HG03108 (cell line): ENCODE measurements at regions not wholly inside any gene's neighbourhood (a gene's known extent, or its start where the extent isn't known, plus 50 kb on each side); places are given as distances from the start of the nearest gene placed in this dataset.
"Not testable (repeated sequence)": the region's sequence is repeated elsewhere in the genome, so short reads cannot be mapped to it uniquely, and the experiment has no call there.

Experiments used
- ATAC-seq: cut with Tn5 transposase; IDR thresholded peaks from one replicate; pipeline ENCODE4 v1.9.1; 2021; ENCODE audit warnings: moderate library complexity; ENCODE audit not compliant: unreplicated experiment

GRCh38 chr3:70518356-70518755 is 205.9 kb upstream of the MDFIC2 start:
- ATAC-seq: no peak

- ATAC-seq: no peak
Measured at GRCh38 chr3:70517124-70517890, 204.9 kb upstream of the MDFIC2 start.

- no peak for ATAC-seq
Measured at GRCh38 chr3:70516076-70516475, 203.6 kb upstream of the MDFIC2 start.

- ATAC-seq: no peak
Measured at GRCh38 chr3:70507486-70507885, 195.0 kb upstream of the MDFIC2 start.

- no peak for ATAC-seq
Measured at GRCh38 chr3:70506775-70507174, 194.3 kb upstream of the MDFIC2 start.

GRCh38 chr3:70501561-70501960 is 189.1 kb upstream of the MDFIC2 start:
- no peak for ATAC-seq

GRCh38 chr3:70488816-70489215 is 176.4 kb upstream of the MDFIC2 start:
- no peak for ATAC-seq

GRCh38 chr3:70488131-70488530 is 175.7 kb upstream of the MDFIC2 start:
- ATAC-seq: no peak

GRCh38 chr3:70486414-70487017 is 174.1 kb upstream of the MDFIC2 start:
- no peak for ATAC-seq

GRCh38 chr3:70476174-70476573 is 163.7 kb upstream of the MDFIC2 start:
- ATAC-seq: no peak

- ATAC-seq: no peak
Measured at GRCh38 chr3:70471464-70472342, 159.3 kb upstream of the MDFIC2 start.

- no peak for ATAC-seq
Measured at GRCh38 chr3:70466096-70466495, 153.7 kb upstream of the MDFIC2 start.

- ATAC-seq: no peak
Measured at GRCh38 chr3:70464876-70465275, 152.4 kb upstream of the MDFIC2 start.

- ATAC-seq: no peak
Measured at GRCh38 chr3:70464465-70464864, 152.0 kb upstream of the MDFIC2 start.

- not testable (repeated sequence) for ATAC-seq
Measured at GRCh38 chr3:70450220-70450619, 137.8 kb upstream of the MDFIC2 start.

- ATAC-seq: not testable (repeated sequence)
Measured at GRCh38 chr3:70435422-70435821, 123.0 kb upstream of the MDFIC2 start.

- ATAC-seq: no peak
Measured at GRCh38 chr3:70433091-70433490, 120.7 kb upstream of the MDFIC2 start.

- ATAC-seq: no peak
Measured at GRCh38 chr3:70431911-70432310, 119.5 kb upstream of the MDFIC2 start.

GRCh38 chr3:70426071-70426470 is 113.6 kb upstream of the MDFIC2 start:
- no peak for ATAC-seq

- no peak for ATAC-seq
Measured at GRCh38 chr3:70421506-70421905, 109.1 kb upstream of the MDFIC2 start.

- ATAC-seq: no peak
Measured at GRCh38 chr3:70409018-70409417, 96.6 kb upstream of the MDFIC2 start.

- ATAC-seq: no peak
Measured at GRCh38 chr3:70400194-70400593, 87.8 kb upstream of the MDFIC2 start.
